Fibroblast of skin of left biceps (primary cell): ENCODE measurements at regions not wholly inside any gene's neighbourhood (a gene's known extent, or its start where the extent isn't known, plus 50 kb on each side); places are given as distances from the start of the nearest gene placed in this dataset.

ENCODE experiments used
- DNase-seq, 2 experiments: peaks; one replicate each; pipeline ENCODE4 v3.0.0-alpha.2; 2013; ENCODE audit warnings: low read depth in 2 of 2

DNA sequence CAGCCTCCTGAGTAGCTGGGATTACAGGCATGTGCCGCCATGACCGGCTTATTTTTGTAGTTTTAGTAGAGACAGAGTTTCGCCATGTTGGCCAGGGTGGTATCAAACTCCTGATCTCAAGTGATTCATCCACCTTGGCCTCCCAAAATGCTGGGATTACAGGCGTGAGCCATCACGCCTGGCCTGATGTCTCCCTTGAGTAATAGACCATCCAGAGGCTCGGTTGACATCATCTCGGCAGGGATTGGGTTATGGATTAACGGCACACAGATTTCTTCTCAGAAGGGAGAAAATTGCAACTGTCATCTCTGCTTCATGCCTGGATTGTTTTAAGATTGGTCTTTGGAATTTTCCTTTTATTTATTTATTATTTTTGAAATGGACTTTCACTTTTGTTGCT lies 239.2 kb upstream of the LARGE1 start:
- DNase-seq, result no peak

DNA sequence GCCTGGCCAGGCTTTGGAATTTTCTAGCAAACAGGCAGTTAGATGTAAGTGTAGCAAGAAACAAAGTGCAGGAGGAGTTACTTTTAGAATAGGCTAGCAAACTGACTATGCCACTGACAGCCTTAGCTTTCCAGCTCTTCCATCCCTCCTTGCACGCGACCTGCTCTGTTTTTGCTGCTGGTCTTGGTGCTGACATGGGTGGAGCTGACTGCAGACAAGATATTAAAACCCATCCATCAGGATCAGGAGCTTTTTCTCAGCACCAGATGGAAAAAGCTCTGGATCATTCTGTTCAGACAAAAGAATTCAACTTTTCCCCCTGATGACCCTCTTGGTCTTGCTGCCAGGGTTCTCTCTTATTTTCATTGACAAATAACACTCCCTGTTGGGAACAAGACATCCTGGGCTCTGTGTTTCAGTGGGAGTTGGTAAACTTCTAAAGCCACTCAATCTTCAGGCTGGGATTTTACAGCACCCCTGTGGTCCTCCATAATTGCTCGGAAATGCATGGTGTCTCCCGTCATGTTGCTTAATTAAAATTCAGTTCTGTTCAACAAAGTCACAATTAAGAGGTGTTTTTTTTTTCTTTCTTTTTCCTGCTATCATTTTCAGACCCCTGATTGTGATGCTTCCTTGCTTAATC lies 240.0 kb upstream of the LARGE1 start:
- no peak for DNase-seq

DNA sequence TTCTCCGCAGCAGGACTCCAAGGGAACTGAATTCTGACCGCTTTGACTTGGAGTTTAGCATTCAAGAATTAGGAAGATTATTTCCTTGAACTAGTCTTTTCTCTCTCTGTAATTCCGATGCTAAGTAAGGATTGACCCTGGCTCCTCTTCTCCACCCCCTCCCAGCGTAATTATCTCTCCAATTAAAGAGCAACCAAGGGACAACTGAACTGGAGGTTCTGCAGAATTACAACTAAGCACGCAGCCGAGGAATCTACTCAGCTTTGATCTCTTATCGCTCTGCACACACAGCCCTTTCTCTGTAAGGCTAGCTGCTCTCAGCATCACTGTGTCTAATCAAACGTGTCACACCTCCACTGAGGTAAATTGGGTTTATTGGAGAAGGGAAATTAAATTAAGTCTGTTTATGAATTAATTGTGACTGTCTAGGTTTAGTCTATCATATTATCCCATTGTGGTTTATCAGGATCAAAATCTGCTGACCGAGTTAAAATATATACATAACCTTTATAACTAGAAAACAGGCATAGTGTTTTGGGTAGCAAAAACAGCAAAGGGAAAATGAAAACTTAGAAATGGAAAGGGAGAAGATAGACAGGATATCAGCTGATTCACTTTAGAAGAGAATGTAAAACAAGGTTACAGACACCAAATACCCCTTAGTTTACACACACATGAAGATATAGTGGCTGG lies 241.3 kb upstream of the LARGE1 start:
- DNase-seq, result no peak

DNA sequence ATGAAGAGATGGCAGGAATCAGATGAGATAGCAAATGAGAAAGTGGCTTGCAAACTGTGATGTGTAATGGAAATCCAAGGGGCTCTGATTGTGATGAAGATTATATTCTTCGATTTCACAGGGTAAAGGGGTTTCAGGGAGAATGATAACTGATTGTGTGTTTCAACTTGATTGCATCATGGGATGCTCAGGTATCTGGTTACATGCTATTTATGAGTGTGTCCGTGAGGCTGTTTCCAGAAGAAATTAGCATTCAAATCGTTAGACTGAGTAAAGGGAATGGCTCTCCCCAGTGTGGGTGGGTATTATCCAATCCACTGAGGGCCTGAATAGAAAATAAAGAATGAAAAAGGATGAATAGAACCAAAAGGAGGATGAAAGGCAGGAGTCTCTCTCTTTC lies 278.7 kb upstream of the LARGE1 start:
- DNase-seq, result no peak

DNA sequence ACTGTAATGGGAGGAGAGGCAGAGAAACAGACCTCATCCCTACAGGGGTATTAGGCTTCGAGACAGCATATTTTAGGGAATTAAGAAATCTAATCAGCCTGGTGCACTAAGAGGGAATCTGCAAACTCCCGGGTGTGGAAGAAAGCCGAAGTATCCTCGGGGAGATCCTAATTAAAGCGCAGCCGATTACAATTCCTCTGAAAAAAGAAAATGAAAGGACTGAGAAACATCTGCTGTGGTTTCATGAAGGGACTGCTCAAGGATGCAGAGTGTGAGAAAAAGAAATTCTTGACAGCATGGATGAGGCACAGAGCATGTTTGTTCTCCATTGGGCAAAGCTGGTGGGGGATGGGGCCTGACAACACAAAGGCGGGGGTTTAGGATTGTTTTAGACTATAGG lies 290.0 kb upstream of the LARGE1 start:
- no peak for DNase-seq

DNA sequence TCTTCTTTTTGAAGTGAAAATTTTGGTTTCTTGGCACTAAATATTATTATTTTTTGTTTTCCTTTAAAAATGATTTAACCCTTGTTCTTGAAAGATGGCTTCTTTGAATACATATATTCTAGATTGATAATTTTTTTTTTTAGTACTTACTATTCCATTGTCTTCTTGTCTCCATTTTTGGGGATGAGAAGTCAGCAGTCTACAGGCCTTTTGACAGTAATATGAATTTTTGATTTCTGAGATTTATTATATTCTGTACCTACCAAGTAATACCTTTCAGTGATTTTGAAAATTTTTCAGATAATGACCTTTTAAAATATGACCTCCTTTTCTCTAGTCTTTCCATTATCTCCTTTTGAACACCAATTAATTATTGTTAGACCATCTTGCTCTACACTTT lies 294.1 kb upstream of the LARGE1 start:
- no peak for DNase-seq

DNA sequence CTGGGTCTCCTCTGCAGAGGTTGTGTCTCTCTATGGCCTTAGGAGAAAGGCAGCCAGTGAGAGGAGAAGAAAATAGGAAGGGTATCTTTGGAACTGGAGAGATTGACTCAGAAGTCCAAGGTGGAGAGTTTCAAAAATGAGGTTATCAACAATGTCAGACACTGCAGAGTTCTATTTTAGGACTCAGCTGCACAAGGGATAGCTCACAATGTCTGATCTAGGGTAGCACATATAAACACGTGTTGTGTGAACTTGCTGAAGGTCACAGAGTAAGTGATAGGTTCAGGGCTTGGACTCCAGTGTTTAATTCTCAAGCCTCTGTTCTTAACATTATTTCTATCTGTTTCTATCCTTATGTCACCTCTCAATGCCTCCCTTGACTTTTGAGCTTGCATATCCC lies 305.0 kb upstream of the LARGE1 start:
- no peak for DNase-seq

DNA sequence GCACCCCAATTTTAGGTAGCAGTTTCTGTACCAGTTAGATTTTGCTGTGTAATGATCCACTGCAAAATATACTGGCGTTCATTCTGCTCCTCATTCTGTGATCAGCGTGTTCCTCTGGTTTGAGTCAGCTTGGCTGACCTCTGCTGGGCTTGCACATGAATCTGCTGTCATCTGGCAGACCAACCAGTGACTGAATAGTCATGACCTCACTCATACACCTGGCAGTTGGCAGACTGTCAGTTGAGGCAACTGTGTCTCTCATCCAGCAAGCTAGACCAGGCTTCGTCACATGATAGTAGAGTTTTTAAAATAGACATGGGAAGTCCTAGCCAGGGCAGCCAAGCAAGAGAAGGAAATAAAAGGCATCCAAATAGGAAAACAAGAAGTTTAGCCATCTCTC lies 316.3 kb upstream of the LARGE1 start:
- no peak for DNase-seq

DNA sequence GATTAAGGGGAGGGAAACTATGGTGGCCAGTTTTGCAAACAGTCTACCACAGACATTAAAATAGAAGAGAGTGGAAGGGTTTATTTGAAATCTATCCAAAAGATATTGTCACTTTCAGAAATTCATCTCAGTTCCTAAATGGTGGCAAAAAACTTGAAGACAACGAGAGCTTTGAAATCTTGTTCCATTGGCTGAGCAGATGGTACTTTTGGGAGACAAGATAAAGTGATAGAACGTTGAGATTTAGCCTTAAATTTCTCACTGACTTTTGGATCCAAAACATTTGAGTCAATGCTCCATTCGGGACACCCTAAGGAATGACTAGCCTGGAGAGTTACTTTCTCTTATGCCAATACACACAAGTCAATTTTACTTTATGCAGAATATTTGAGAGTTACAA lies 319.1 kb upstream of the LARGE1 start:
- DNase-seq, result no peak

DNA sequence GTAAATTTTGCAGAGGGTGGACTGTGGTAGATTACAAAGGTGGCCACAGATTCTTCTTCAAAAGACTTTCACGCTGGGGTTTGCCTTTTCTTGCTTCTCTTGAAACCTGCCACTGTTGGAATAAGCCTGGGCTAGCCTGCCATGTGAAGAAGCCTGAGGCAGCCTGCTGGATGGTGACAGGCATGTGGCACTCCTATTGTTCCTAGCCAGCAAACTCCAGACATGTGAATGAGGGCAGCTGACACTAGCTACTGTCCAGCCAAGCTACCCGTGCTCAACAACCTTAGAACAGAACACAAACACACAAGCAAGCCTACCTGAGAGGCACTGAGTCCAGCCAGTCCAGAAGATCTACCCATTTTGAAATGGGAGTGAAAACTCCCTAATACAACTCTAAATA lies 322.7 kb upstream of the LARGE1 start:
- DNase-seq, result no peak

DNA sequence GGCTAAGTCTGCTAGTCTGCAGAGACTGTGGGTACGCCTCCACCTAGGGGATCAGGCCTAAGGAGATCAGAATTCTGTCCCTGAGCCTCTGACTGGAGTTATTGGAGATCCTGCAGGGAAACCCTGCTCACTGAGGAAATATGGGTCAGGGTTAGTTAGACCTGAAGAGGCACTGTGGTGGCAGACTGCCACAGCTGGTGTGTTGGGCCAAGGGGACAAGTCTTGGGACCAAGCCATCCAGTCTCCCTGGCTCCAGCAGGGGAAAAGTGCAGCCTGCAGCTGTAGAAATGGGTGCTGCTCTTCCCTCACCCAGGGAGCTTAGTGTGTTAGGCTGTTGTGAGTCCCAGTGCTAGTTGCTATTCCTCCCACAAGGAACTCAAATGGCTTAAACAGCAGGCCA lies 334.8 kb upstream of the LARGE1 start:
- no peak for DNase-seq

DNA sequence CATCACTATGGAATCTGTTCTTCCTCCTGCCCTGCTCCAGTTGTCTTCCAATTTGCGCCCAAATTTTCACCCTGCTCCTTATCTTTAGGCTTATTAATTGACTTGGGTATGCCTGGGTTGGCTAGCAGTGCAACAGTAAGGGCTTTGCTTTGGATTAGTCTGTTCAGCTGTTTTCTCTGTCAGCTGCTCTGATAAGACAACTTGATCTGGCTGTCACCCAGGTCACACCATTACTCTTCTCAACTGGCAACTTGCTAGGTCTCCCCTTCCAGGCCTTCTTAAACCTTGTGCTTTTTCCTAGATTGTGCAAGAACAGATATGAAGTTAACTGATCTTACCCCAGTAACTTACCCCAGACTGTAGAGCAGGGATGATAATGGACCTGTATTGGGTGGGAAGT lies 357.8 kb upstream of the LARGE1 start:
- no peak for DNase-seq

DNA sequence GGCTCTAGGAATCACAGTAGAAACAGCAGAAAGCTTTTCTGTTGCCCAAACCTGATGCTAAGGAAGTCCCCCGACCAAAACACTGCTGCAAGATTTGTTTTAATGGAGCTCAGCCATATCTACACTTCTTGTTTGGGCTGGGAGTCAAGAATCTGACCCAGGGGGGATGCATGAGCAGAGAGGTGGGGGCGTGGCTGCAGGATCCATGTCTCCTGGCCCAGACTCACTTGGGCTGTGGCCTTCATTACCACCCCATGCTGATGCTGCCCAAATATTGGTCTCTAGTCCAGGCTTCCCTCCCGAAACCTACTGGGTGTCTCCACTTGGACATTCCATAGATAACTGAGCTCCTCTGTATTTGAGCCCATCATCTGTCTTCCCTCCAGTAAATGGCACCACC lies 361.5 kb upstream of the LARGE1 start:
- no peak for DNase-seq

DNA sequence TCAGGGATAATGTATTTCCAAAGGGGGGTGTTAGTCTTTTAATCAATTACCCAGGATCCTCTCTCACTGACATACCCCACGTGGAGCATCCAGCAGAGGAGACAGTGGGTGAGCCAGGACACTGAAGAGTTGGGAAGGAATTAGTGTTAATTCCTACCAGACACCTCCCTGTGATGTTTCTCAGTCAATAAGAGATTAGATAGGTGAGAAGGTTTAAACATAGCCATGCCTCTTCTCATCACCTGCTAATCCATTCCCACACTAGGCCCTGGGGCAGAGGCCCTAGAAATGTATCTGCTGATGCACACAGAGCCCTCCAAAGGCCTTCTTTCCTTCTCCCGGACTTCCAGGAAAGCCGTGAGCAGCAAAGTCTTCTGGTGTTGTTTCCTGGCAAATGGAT lies 363.6 kb upstream of the LARGE1 start:
- no peak for DNase-seq

DNA sequence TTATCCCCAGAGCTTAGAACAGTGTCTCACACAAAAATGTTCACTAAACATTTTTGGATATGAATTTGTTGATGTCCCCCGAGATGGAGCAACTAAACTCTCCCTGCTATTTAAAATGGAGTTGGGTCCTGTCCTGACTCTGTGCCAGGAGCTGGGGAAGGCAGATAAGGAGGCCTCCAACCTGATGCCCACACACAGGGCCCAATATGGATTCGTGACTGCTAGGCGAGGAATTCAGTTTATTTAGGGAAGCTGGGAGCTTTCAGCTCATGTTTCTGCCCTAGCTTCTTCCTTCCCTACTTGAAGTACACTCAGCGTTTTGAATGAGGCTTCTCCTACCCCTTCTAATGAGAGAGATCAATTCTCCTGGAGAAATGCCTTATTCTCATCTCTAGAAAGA lies 373.0 kb upstream of the LARGE1 start:
- no peak for DNase-seq

DNA sequence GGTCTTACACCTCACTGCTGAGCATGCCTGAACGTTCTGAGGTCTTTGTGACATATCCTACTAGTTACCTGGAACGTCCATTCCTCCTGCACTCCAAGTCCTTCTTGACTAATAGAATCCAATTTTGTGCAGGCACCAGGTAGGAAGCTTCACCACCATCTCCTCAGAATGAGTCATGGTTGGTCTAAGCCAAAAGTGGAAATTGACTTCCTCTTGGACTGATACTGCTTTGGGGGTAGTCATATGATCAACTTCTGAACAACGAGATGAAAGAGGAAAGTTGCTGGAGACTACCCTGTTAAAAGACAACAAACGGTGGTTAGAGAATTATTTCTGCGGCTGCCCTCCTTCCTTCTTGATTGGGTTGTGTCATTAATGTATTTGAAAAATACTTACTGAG lies 374.2 kb upstream of the LARGE1 start:
- no peak for DNase-seq

DNA sequence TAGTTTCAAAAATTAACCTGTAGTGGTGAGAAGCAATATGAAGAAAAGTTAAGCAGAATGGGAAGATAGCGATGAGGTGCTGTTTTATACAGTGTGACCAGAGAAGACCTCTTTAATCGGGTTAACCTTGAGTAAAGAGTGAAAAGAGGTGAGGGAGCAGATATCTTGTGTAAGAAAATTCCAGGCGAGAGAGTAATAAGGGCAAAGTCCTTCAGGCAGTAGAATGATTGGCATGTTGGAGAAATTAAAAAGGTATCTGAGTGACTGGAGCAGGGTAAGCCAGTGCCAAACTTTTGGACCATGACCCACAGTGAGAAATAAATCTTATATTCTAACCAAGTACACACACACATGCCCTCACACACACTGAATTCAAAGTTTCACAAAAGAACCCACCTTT lies 374.7 kb upstream of the LARGE1 start:
- DNase-seq, result no peak

DNA sequence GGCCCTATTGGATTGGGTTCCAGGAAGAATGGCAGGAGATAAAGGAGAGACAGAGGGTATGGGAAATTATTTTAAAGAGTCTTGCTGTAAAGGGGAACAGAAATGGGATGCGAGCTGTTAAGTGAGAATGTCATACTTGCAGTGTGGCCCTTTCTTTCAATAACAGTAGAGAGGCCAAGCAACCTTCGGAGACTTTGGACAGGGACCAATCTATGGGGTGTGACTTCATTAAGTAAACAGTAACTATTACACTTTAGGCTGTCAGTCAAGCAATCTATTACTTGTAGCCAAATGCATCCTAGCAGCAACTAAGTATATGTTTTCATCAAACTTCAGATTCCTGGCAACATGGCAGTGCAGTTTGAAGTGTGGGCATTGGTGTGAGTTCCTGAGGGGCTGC lies 376.2 kb upstream of the LARGE1 start:
- DNase-seq, result no peak

DNA sequence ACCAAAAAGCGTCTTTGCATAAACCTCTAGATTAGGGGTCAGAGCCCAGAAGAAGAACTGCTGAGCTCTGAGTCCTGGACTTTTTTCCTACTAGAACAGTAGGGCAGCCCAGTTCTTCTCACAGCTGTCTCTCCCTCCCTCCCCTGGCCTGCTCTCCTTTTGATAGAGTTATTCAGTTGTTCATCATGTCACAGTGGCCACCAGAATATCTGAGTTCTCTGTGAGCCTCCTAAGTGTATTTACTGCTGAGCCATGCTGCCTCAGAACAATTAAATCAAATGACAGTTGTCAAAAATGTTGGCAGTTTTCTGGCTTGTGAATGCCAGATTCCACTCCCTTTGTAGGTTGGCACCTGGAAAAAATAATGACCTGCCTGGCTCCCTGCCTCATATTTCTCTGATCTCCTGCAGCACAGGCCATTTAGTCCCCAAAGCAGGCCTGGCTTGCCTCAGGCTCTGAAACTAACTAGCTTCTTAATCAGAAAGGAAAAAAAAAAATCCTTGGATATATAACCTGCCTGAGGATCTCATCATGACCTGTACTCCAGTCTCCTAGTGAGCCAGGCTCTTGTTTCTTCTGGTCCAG lies 377.4 kb upstream of the LARGE1 start:
- DNase-seq, result no peak

DNA sequence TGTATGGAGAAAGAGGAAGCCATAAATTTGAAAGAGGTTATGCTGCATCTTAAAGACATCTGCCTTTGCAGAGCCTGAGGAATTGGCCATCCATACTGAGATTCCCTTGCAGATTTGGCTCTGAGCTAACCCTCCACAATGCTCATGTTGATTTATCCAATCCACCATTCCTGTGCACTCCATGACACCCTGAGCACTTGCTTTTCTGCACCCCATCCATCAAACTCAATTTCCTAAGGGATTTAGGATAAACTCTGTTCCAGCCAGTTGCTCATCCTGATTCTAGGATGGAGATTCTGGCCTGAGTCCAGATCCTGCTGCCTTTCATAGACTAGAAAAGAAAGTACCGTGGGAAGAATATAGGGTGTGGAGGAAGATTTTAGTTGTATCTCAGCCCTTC lies 379.2 kb upstream of the LARGE1 start:
- no peak for DNase-seq

DNA sequence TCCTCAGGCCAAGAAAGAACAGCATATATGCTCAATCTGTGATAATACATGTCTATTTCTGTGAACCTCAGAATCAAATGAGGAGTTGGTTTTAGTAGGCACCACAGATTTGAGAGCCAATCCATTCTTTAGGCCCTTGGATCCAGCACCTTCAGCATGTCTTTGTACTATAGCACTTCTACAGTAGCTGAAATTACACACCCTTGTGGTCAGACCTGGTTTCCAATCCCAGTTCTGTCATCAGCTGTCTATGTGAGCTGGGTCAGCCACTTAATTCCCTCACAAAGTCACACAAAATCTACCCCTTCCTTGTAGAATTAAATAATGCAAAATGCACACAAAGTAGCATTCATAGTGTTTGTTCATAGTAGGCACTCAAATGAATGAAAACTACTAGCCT lies 381.3 kb upstream of the LARGE1 start:
- DNase-seq, result no peak

DNA sequence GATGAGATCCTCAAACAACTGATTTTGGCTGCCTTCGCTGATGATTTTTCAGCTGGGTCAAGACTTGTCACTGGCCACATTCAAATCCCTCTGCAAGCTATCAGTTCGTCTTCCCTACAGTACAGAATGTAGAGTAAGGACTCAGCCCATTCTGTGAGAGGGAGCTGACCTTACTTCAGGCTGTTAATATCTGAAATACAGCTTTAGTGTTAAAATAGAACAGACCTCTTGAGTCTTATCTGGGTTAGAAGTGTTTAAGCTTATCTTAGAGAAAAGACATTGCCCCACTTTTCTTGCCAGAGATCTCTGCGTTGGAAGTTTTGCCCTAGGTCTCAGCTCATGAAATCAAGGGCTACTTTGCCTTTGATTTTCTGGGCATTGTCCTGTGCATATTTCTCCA lies 383.4 kb upstream of the LARGE1 start:
- no peak for DNase-seq

DNA sequence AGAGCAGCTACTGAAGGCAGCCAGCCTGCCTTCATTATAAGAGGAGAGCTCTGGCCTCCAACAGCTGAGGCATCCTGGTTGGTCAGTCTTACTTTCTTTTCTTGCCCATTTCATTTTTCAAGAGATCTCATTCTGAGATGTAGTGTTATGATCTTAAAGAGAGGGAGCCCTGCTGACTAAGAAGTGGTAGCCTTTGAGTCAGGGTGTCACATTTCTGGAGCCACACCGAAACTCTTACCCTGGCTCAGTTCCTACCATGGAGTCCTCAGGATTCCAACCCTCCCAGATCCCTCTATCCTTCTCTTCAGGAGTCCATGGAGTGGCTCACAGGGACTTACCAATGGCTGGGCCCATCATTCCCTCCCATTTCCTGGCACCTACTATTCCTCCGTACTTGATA lies 386.1 kb upstream of the LARGE1 start:
- DNase-seq, result no peak

DNA sequence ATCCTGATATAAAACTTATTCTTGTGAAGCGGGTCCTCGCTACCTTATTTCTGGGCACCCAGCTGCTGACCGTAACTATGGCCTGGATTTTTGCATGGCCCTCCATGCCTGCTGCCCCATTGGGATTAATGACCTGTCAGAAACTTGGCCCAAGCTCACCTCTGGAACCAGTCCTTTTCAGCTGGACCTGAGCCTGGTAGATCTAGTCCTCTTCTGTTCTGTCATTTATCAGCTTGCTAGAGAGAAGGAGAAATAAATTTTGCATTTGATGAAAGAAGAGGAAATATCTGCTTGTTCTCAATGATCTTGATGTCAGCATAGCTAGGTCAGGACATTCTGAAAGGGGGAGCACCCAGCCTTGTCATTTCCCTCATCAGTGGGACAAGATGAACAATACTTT lies 387.8 kb upstream of the LARGE1 start:
- no peak for DNase-seq
